HCT116 (cell line): ENCODE measurements at regions not wholly inside any gene's neighbourhood (a gene's known extent, or its start where the extent isn't known, plus 50 kb on each side); places are given as distances from the start of the nearest gene placed in this dataset.

Source experiments
- ATAC-seq: fragments of 200-7000 bp; cut with Tn5 transposase; 2 replicates; pipeline ENCODE4 v1.9.1; 2020; ENCODE audit warnings: mild to moderate bottlenecking, moderate library complexity
- BruUV-seq: library from RNA; stranded (reverse); fragments of 400-500 nt; replicated peaks from 2 replicates; lab custom pipeline; 2021; lab: Mats Ljungman, UMichigan
- CTCF ChIA-PET: fragments of 300-600 bp; sonication (Branson Sonifier 250); formaldehyde crosslinking; loops from one replicate; lab custom pipeline; 2021; ENCODE audit warnings: antibody characterized with exemption; lab: Charles Lee
- POLR2A ChIA-PET: fragments of 300-600, 350-600 bp; sonication (Branson Sonifier 250); formaldehyde crosslinking; loops from one replicate; lab custom pipeline; 2021; ENCODE audit warnings: antibody characterized with exemption; lab: Charles Lee
- RAD21 ChIA-PET, 2 experiments: fragments of 300-600 bp; sonication (Branson Sonifier 250); formaldehyde crosslinking; loops; one replicate each; lab custom pipeline; 2023; ENCODE audit warnings: low total read pairs in 2 of 2; ENCODE audit not compliant: uncharacterized antibody in 2 of 2, unreplicated experiment in 2 of 2, low non-redundant PET in 1 of 2; lab: Charles Lee
- DNase-seq: peaks from one replicate; pipeline ENCODE4 v3.0.0-alpha.2; 2010; ENCODE audit warnings: low read depth, low spot score
- H2AFZ ChIP-seq: fragments of 200-600 bp; shearing (Covaris generic), sonication (generic); 2 replicates; pipeline ENCODE4 v1.6.1; 2017; ENCODE audit warnings: low read depth, mixed run types, mixed read lengths, antibody characterized with exemption, low read length; ENCODE audit not compliant: poor library complexity, severe bottlenecking
- H3K27ac ChIP-seq: 2 replicates; pipeline ENCODE4 v1.5.1; 2012; ENCODE audit warnings: low read depth, low read length
- H3K27me3 ChIP-seq: fragments of 200-600 bp; sonication (generic); 2 replicates; pipeline ENCODE4 v1.6.1; 2016; ENCODE audit warnings: mixed run types, low read length, mixed read lengths; ENCODE audit not compliant: insufficient read depth
- H3K36me3 ChIP-seq, 2 experiments: fragments of 200-500 bp in 1 of 2; fragments of 200-600 bp in 1 of 2; sonication (Bioruptor generic) in 1 of 2; sonication (generic) in 1 of 2; 2 replicates each; pipeline versions ENCODE4 v1.5.1 to v1.6.1; 2014 to 2016; ENCODE audit warnings: low read length in 2 of 2, inconsistent platforms in 1 of 2, mixed read lengths in 1 of 2, mixed run types in 1 of 2; ENCODE audit not compliant: insufficient read depth in 2 of 2, control insufficient read depth in 1 of 2
- H3K4me1 ChIP-seq, 2 experiments: fragments of 200-600 bp in 1 of 2; sonication (generic) in 1 of 2; 2 replicates each; pipeline versions ENCODE4 v1.5.1 to v1.6.1; 2012 to 2017; ENCODE audit warnings: low read length in 2 of 2, inconsistent platforms in 1 of 2, mild to moderate bottlenecking in 1 of 2, mixed read lengths in 1 of 2, mixed run types in 1 of 2, moderate library complexity in 1 of 2; ENCODE audit not compliant: insufficient read depth in 2 of 2, control insufficient read depth in 1 of 2
- H3K4me2 ChIP-seq: fragments of 200-600 bp; sonication (generic); 2 replicates; pipeline ENCODE4 v1.6.1; 2017; ENCODE audit warnings: mixed run types, low read length, mixed read lengths
- H3K4me3 ChIP-seq, 2 experiments: fragments of 200-600 bp in 1 of 2; sonication (generic) in 1 of 2; replicated peaks in 1 of 2; 2 replicates each; pipeline ENCODE4 v1.5.1; 2011 to 2016; ENCODE audit warnings: low read length in 2 of 2, control low read depth in 1 of 2, low read depth in 1 of 2, mild to moderate bottlenecking in 1 of 2, mixed read lengths in 1 of 2, mixed run types in 1 of 2
- H3K79me2 ChIP-seq: fragments of 200-600 bp; sonication (generic); 2 replicates; pipeline ENCODE4 v1.6.1; 2017; ENCODE audit warnings: mild to moderate bottlenecking, mixed run types, low read length, moderate library complexity, mixed read lengths; ENCODE audit not compliant: insufficient read depth
- H3K9ac ChIP-seq: fragments of 200-600 bp; sonication (generic); 2 replicates; pipeline ENCODE4 v1.6.1; 2016; ENCODE audit warnings: low read length, mixed read lengths
- H3K9me2 ChIP-seq: fragments of 200-600 bp; sonication (generic), shearing (Covaris generic); 2 replicates; pipeline ENCODE4 v1.6.1; 2017; ENCODE audit warnings: mixed run types, mild to moderate bottlenecking, moderate library complexity; ENCODE audit not compliant: insufficient read depth
- H3K9me3 ChIP-seq, 2 experiments: fragments of 200-500 bp in 1 of 2; fragments of 200-600 bp in 1 of 2; sonication (Bioruptor generic) in 1 of 2; sonication (generic) in 1 of 2; 2 replicates each; pipeline ENCODE4 v1.6.1; 2014 to 2017; ENCODE audit warnings: low read length in 2 of 2, mixed read lengths in 2 of 2, inconsistent platforms in 1 of 2, low read depth in 1 of 2, mild to moderate bottlenecking in 1 of 2, mixed run types in 1 of 2, moderate library complexity in 1 of 2; ENCODE audit not compliant: control insufficient read depth in 1 of 2, insufficient read depth in 1 of 2
- H4K20me1 ChIP-seq: fragments of 200-600 bp; sonication (generic), shearing (Covaris generic); 2 replicates; pipeline ENCODE4 v1.6.1; 2017; ENCODE audit warnings: mixed run types, mild to moderate bottlenecking, moderate library complexity; ENCODE audit not compliant: insufficient read depth
- CBX3 ChIP-seq: IDR thresholded peaks from 2 replicates; pipeline ENCODE4 v1.6.1; 2012; ENCODE audit warnings: low read depth
- CEBPB ChIP-seq: IDR thresholded peaks from 2 replicates; pipeline ENCODE4 v1.6.1; 2012; ENCODE audit warnings: low read depth
- EGR1 ChIP-seq: IDR thresholded peaks from 2 replicates; pipeline ENCODE4 v1.6.1; 2012; ENCODE audit warnings: low read depth
- ELF1 ChIP-seq: IDR thresholded peaks from 2 replicates; pipeline ENCODE4 v1.6.1; 2012; ENCODE audit warnings: low read depth, borderline replicate concordance
- EZH2 ChIP-seq: fragments of 200-600 bp; sonication (generic); IDR thresholded peaks from 2 replicates; pipeline ENCODE4 v1.6.1; 2017; ENCODE audit warnings: antibody characterized with exemption, mixed run types
- FOSL1 ChIP-seq: IDR thresholded peaks from 2 replicates; pipeline ENCODE4 v1.6.1; 2012; ENCODE audit warnings: low read depth
- JUND ChIP-seq: IDR thresholded peaks from 2 replicates; pipeline ENCODE4 v1.6.1; 2012
- POLR2A ChIP-seq: IDR thresholded peaks from 2 replicates; pipeline ENCODE4 v1.7.0; 2011; ENCODE audit warnings: borderline replicate concordance; ENCODE audit not compliant: insufficient read depth, insufficient read length; ENCODE audit errors: extremely low read depth
- RAD21 ChIP-seq: IDR thresholded peaks from 2 replicates; pipeline ENCODE4 v1.6.1; 2012; ENCODE audit warnings: low read depth, mild to moderate bottlenecking
- SIN3A ChIP-seq: IDR thresholded peaks from 2 replicates; pipeline ENCODE4 v1.6.1; 2012; ENCODE audit warnings: low read depth
- SP1 ChIP-seq: IDR thresholded peaks from 2 replicates; pipeline ENCODE4 v1.6.1; 2012; ENCODE audit warnings: low read depth
- YY1 ChIP-seq: IDR thresholded peaks from 2 replicates; pipeline ENCODE4 v1.6.1; 2011; ENCODE audit warnings: low read length, low read depth, moderate library complexity, mild to moderate bottlenecking; ENCODE audit not compliant: insufficient replicate concordance; ENCODE audit errors: extremely low read depth
- ZFX ChIP-seq: fragments of 450-650 bp; IDR thresholded peaks from 2 replicates; pipeline ENCODE4 v1.6.1; 2017
- ZNF274 ChIP-seq: fragments of 200-500 bp; sonication (Bioruptor generic); IDR thresholded peaks from 2 replicates; pipeline ENCODE4 v1.6.1; 2014; ENCODE audit warnings: mild to moderate bottlenecking, low read depth, low read length, inconsistent platforms
- intact Hi-C: fragments of 100-400 bp; cut with micrococcal nuclease; formaldehyde crosslinking; loops from 2 replicates; pipeline ENCODE4 v1.10.0; 2022
- TF ChIP-seq, protein P1 (sequence below): IDR thresholded peaks from 2 replicates; pipeline ENCODE4 v1.6.1; 2012
- TF ChIP-seq, protein P2 (sequence below), 3 experiments: fragments of 200-600 bp in 1 of 3; sonication (generic) in 1 of 3; IDR thresholded peaks in 2 of 3; conservative IDR thresholded peaks in 1 of 3; 2 replicates each; pipeline ENCODE4 v1.5.1; 2012 to 2017; ENCODE audit warnings: low read depth in 2 of 3, low read length in 2 of 3, antibody characterized with exemption in 1 of 3, borderline replicate concordance in 1 of 3, control low read depth in 1 of 3, mild to moderate bottlenecking in 1 of 3, mixed read lengths in 1 of 3, mixed run types in 1 of 3, moderate library complexity in 1 of 3; ENCODE audit not compliant: insufficient read depth in 1 of 3
- TF ChIP-seq, protein P3 (sequence below): IDR thresholded peaks from 2 replicates; pipeline ENCODE4 v1.6.1; 2011; ENCODE audit warnings: mild to moderate bottlenecking, low read length, moderate library complexity; ENCODE audit not compliant: insufficient replicate concordance; ENCODE audit errors: extremely low read depth
- TF ChIP-seq, protein P4 (sequence below): IDR thresholded peaks from 2 replicates; pipeline ENCODE4 v1.6.1; 2012

DNA sequence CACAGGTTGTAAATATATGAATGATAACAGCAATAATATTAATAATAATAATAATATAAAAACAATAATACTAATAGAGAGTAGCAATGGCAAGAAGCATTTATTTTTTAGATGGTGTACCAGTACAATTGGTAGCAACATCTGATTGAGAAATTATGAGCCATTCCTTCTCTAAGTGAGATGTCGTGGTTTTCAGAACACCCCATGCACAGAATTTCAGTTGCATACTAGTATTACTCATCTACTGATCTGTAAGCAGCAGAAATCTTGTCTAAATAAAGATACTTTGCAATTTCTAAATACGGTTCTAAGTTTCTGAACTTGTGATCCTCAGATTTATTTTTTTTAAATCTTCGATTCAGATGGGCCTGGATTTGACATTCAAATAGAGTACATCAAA is 788.0 kb upstream of the ATXN8OS start:
- Histone ChIP-seq H3K4me2 (no peak overlapping the region), H3K9me3 (no peaks in the 10 kb centered on the region), H3K4me3 (no peak overlapping the region), H3K36me3 (no peaks in the 10 kb centered on the region), H3K27me3 (no peaks in the 10 kb centered on the region), H3K9me2 (no peaks in the 10 kb centered on the region), H3K4me1 (no peaks in the 10 kb centered on the region), H3K9ac (no peak overlapping the region), H4K20me1 (no peaks in the 10 kb centered on the region), H3K79me2 (no peaks in the 10 kb centered on the region), H2AFZ (no peak overlapping the region), H3K27ac (no peak overlapping the region)
- intact Hi-C loops, result no loop called here
- ATAC-seq (no peak), DNase-seq (no peak)
- TF ChIP-seq SIN3A, result no peak
- TF ChIP-seq POLR2A, result no peak
- TF ChIP-seq CBX3, result no peak
- TF ChIP-seq, protein P1, sequence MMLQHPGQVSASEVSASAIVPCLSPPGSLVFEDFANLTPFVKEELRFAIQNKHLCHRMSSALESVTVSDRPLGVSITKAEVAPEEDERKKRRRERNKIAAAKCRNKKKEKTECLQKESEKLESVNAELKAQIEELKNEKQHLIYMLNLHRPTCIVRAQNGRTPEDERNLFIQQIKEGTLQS, result no peak
- TF ChIP-seq, protein P2, sequence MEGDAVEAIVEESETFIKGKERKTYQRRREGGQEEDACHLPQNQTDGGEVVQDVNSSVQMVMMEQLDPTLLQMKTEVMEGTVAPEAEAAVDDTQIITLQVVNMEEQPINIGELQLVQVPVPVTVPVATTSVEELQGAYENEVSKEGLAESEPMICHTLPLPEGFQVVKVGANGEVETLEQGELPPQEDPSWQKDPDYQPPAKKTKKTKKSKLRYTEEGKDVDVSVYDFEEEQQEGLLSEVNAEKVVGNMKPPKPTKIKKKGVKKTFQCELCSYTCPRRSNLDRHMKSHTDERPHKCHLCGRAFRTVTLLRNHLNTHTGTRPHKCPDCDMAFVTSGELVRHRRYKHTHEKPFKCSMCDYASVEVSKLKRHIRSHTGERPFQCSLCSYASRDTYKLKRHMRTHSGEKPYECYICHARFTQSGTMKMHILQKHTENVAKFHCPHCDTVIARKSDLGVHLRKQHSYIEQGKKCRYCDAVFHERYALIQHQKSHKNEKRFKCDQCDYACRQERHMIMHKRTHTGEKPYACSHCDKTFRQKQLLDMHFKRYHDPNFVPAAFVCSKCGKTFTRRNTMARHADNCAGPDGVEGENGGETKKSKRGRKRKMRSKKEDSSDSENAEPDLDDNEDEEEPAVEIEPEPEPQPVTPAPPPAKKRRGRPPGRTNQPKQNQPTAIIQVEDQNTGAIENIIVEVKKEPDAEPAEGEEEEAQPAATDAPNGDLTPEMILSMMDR (IDR thresholded peaks at IDR 0.05 in 2 of 3, conservative IDR thresholded peaks at IDR 0.05 in 1 of 3; ENCODE audit: borderline replicate concordance in 1 of 3, insufficient read depth in 1 of 3, low read depth in 2 of 3, low read length in 2 of 3), result no peak
- TF ChIP-seq JUND, result no peak
- no peak for TF ChIP-seq ZFX
- no peak for TF ChIP-seq CEBPB
- TF ChIP-seq EZH2, result no peak
- TF ChIP-seq, protein P3, sequence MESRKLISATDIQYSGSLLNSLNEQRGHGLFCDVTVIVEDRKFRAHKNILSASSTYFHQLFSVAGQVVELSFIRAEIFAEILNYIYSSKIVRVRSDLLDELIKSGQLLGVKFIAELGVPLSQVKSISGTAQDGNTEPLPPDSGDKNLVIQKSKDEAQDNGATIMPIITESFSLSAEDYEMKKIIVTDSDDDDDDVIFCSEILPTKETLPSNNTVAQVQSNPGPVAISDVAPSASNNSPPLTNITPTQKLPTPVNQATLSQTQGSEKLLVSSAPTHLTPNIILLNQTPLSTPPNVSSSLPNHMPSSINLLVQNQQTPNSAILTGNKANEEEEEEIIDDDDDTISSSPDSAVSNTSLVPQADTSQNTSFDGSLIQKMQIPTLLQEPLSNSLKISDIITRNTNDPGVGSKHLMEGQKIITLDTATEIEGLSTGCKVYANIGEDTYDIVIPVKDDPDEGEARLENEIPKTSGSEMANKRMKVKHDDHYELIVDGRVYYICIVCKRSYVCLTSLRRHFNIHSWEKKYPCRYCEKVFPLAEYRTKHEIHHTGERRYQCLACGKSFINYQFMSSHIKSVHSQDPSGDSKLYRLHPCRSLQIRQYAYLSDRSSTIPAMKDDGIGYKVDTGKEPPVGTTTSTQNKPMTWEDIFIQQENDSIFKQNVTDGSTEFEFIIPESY, result no peak
- TF ChIP-seq ZNF274, result no peak
- no peak for TF ChIP-seq ELF1
- no peak for TF ChIP-seq RAD21
- no peak for TF ChIP-seq SP1
- TF ChIP-seq EGR1, result no peak
- TF ChIP-seq, protein P4, sequence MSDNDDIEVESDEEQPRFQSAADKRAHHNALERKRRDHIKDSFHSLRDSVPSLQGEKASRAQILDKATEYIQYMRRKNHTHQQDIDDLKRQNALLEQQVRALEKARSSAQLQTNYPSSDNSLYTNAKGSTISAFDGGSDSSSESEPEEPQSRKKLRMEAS, result no peak
- no peak for TF ChIP-seq FOSL1
- TF ChIP-seq YY1, result no peak
- ChIA-PET CTCF (no interaction called here), RAD21 (no interaction called here), POLR2A (no interaction called here)
- BruUV-seq, result no TSS peak
